22Rv1 (cell line): ENCODE measurements at regions not wholly inside any gene's neighbourhood (a gene's known extent, or its start where the extent isn't known, plus 50 kb on each side); places are given as distances from the start of the nearest gene placed in this dataset.

Experiments used
- H3K27ac ChIP-seq: fragments of 450-650 bp; 2 replicates; pipeline ENCODE4 v1.5.1; 2017
- CTCF ChIP-seq: fragments of 450-650 bp; IDR thresholded peaks from 2 replicates; pipeline ENCODE4 v1.5.1; 2017; ENCODE audit warnings: mild to moderate bottlenecking
- ZFX ChIP-seq: fragments of 450-650 bp; IDR thresholded peaks from 2 replicates; pipeline ENCODE4 v1.6.1; 2017; ENCODE audit warnings: antibody characterized with exemption, borderline replicate concordance

GRCh38 chr4:114279711-114280110, 300.3 kb upstream of the ARSJ start:
- TF ChIP-seq ZFX, result no peak
- no peak for TF ChIP-seq CTCF
- no peak overlapping the region for H3K27ac ChIP-seq

GRCh38 chr4:114280645-114281044, 301.2 kb upstream of the ARSJ start:
- no peak overlapping the region for H3K27ac ChIP-seq
- TF ChIP-seq CTCF (no peak), ZFX (no peak)

GRCh38 chr4:114281164-114281960, 301.9 kb upstream of the ARSJ start:
- no peak overlapping the region for H3K27ac ChIP-seq
- TF ChIP-seq ZFX (no peak), CTCF (no peak)

- no peak overlapping the region for H3K27ac ChIP-seq
These were observed 303.5 kb upstream of the ARSJ start for GRCh38 chr4:114282937-114283336.

GRCh38 chr4:114284629-114285028, 305.2 kb upstream of the ARSJ start:
- H3K27ac ChIP-seq, result no peak overlapping the region
- TF ChIP-seq CTCF, result no peak
- no peak for TF ChIP-seq ZFX

More at GRCh38 chr4:114282937-114283336, 303.5 kb upstream of the ARSJ start:
- TF ChIP-seq ZFX, result no peak
- TF ChIP-seq CTCF, result no peak

GRCh38 chr4:114286262-114286810, 306.9 kb upstream of the ARSJ start:
- H3K27ac ChIP-seq, result no peak overlapping the region
- TF ChIP-seq ZFX (no peak), CTCF (no peak)

- TF ChIP-seq CTCF, result no peak
- TF ChIP-seq ZFX, result no peak
- no peak overlapping the region for H3K27ac ChIP-seq
These were observed 307.7 kb upstream of the ARSJ start for GRCh38 chr4:114287079-114287696.
